ENCODE measurements at regions not wholly inside any gene's neighbourhood (a gene's known extent, or its start where the extent isn't known, plus 50 kb on each side); places are given as distances from the start of the nearest gene placed in this dataset.
"Not testable (repeated sequence)": the region's sequence is repeated elsewhere in the genome, so short reads cannot be mapped to it uniquely, and the experiment has no call there.

GRCh38 chr5:113652161-113652560 is 138.7 kb downstream of the YTHDC2 start:
- no peak for DNase-seq (ENCODE audit: low spot score)

- no peak for DNase-seq (ENCODE audit: low spot score)
Observed at GRCh38 chr5:113654828-113655227, 141.3 kb downstream of the YTHDC2 start.

GRCh38 chr5:113660206-113660605 is 146.7 kb downstream of the YTHDC2 start:
- DNase-seq (ENCODE audit: low spot score): no peak

GRCh38 chr5:113660706-113661250 is 147.3 kb downstream of the YTHDC2 start:
- DNase-seq (ENCODE audit: low spot score): no peak

- DNase-seq (ENCODE audit: low spot score): peak; percentile 39
Observed at GRCh38 chr5:113663879-113664541, 150.5 kb downstream of the YTHDC2 start.

GRCh38 chr5:113673041-113673440 is 159.5 kb downstream of the YTHDC2 start:
- DNase-seq (ENCODE audit: low spot score): no peak

- DNase-seq (ENCODE audit: low spot score): no peak
Observed at GRCh38 chr5:113675166-113675565, 161.7 kb downstream of the YTHDC2 start.

GRCh38 chr5:113678202-113678601 is 164.7 kb downstream of the YTHDC2 start:
- no peak for DNase-seq (ENCODE audit: low spot score)

- peak; percentile 30 for DNase-seq (ENCODE audit: low spot score)
Observed at GRCh38 chr5:113678924-113679575, 165.6 kb downstream of the YTHDC2 start.

GRCh38 chr5:113680534-113680933 is 167.0 kb downstream of the YTHDC2 start:
- no peak for DNase-seq (ENCODE audit: low spot score)

GRCh38 chr5:113682497-113683136 is 169.1 kb downstream of the YTHDC2 start:
- no peak for DNase-seq (ENCODE audit: low spot score)

GRCh38 chr5:113683211-113683610 is 169.7 kb downstream of the YTHDC2 start:
- no peak for DNase-seq (ENCODE audit: low spot score)

- no peak for DNase-seq (ENCODE audit: low spot score)
Observed at GRCh38 chr5:113686599-113686998, 173.1 kb downstream of the YTHDC2 start.

- no peak for DNase-seq (ENCODE audit: low spot score)
Observed at GRCh38 chr5:113689647-113690046, 176.2 kb downstream of the YTHDC2 start.

GRCh38 chr5:113692466-113692865 is 179.0 kb downstream of the YTHDC2 start:
- DNase-seq (ENCODE audit: low spot score): no peak

GRCh38 chr5:113692891-113693457 is 179.5 kb downstream of the YTHDC2 start:
- no peak for DNase-seq (ENCODE audit: low spot score)

GRCh38 chr5:113693701-113694100 is 180.2 kb downstream of the YTHDC2 start:
- no peak for DNase-seq (ENCODE audit: low spot score)

GRCh38 chr5:113694576-113694975 is 181.1 kb downstream of the YTHDC2 start:
- DNase-seq (ENCODE audit: low spot score): no peak

GRCh38 chr5:113703266-113703665 is 189.8 kb downstream of the YTHDC2 start:
- no peak for DNase-seq (ENCODE audit: low spot score)

GRCh38 chr5:113705657-113706056 is 192.2 kb downstream of the YTHDC2 start:
- DNase-seq (ENCODE audit: low spot score): no peak

- DNase-seq (ENCODE audit: low spot score): no peak
Observed at GRCh38 chr5:113713051-113713450, 199.6 kb downstream of the YTHDC2 start.

- DNase-seq (ENCODE audit: low spot score): not testable (repeated sequence)
Observed at GRCh38 chr5:113715921-113716320, 202.4 kb downstream of the YTHDC2 start.

GRCh38 chr5:113719549-113719948 is 206.1 kb downstream of the YTHDC2 start:
- DNase-seq (ENCODE audit: low spot score): no peak
